ENCODE measurements at regions not wholly inside any gene's neighbourhood (a gene's known extent, or its start where the extent isn't known, plus 50 kb on each side); places are given as distances from the start of the nearest gene placed in this dataset.

DNA sequence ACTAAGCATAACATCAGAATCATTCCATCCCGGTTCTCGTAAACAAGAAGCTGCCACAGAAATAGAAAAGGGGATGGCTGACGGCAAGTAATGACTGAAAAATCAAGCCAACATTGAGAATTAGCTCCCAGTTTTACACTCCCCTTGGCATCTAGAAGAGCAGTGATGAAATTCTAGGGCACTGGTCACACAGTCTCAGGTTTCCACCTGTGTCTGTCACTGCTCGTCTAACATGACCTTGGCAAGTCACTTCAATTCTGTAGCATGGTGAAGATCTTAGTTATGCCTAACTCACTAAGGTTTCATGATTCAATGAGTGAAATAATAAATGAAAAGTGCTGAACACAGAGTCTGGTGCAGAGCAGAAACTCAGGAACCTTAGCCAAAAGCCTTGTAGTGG lies 272.3 kb upstream of the ARRDC4 start:
- no peak for TF ChIP-seq EP300 (IDR thresholded peaks at IDR 0.05; ENCODE audit: low read depth in 2 of 2, low read length in 2 of 2)
- no peak for TF ChIP-seq EP300 (CRISPR knock-in tag; IDR thresholded peaks at IDR 0.05; ENCODE audit: borderline replicate concordance)
- no peak for TF ChIP-seq POLR2A (IDR thresholded peaks at IDR 0.05; ENCODE audit: insufficient read depth in 1 of 2, low read depth in 2 of 2, low read length in 2 of 2)
- no peak for TF ChIP-seq ZNF232 (CRISPR knock-in tag; IDR thresholded peaks at IDR 0.05; ENCODE audit: borderline replicate concordance)
- no peak for TF ChIP-seq HNRNPH1 (optimal IDR thresholded peaks at IDR 0.05; ENCODE audit: low read depth, low read length)
- TF ChIP-seq, protein P1, sequence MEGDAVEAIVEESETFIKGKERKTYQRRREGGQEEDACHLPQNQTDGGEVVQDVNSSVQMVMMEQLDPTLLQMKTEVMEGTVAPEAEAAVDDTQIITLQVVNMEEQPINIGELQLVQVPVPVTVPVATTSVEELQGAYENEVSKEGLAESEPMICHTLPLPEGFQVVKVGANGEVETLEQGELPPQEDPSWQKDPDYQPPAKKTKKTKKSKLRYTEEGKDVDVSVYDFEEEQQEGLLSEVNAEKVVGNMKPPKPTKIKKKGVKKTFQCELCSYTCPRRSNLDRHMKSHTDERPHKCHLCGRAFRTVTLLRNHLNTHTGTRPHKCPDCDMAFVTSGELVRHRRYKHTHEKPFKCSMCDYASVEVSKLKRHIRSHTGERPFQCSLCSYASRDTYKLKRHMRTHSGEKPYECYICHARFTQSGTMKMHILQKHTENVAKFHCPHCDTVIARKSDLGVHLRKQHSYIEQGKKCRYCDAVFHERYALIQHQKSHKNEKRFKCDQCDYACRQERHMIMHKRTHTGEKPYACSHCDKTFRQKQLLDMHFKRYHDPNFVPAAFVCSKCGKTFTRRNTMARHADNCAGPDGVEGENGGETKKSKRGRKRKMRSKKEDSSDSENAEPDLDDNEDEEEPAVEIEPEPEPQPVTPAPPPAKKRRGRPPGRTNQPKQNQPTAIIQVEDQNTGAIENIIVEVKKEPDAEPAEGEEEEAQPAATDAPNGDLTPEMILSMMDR (CRISPR knock-in tag; IDR thresholded peaks at IDR 0.05), result no peak

Measured in HepG2 (cell line).